Lung microvascular endothelial cell (primary cell): ENCODE measurements at regions not wholly inside any gene's neighbourhood (a gene's known extent, or its start where the extent isn't known, plus 50 kb on each side); places are given as distances from the start of the nearest gene placed in this dataset.

Experiments
- DNase-seq, 2 donors: peaks; one replicate each; pipeline versions ENCODE4 v3.0.0 to v3.0.0-alpha.2; 2010; ENCODE audit warnings: low read depth in 2 of 2

DNA sequence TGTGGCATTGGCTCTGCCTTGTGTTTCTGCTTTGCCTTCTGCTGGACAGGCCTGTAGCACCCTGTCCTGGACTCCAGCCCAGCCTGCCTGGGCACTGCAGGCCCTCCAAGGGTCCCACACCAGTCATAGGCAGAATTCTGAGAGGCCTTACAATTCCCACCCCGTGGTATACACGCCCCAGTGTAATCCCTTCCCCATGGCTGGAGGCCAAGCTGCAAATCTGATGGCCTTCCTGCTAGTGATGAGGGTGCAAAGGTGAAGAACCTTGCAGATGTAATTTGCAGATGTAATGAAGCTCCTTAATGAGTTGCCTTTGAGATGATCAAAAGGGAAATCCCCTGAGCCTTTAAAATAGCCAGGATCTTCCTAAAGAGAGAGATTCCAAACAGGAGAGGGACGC, 325.1 kb upstream of the ZNF32 start:
- DNase-seq = no peak

DNA sequence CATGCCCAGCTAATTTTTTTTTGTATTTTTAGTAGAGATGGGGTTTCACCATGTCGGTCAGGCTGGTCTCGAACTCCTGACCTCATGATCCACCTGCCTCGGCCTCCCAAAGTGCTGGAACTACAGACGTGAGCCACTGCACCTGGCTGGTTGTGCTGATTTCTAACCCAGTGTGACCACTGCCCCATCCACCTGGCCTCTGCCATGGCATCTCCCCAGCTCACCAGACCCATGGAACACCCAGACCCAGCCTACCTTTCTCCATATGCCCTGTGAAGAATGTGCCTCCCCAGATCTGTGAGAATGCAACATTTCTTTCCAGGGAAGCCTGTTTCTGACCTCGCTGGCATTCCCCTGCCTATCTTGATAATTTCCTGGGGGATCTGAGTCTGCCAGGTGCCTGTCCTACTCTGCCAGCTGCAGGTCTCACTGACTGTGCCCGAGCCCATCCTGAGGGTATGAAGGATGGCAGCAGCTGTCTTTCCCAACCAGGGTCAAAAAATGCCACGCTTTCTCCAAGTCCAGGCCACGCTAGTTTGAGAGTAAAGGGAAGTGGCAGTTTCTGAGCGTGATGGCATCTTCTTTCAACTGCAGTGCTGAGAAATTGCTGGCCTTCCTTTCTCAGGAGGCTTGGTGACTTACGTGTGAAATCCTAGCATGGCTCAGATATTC, 324.4 kb upstream of the ZNF32 start:
- no peak for DNase-seq

DNA sequence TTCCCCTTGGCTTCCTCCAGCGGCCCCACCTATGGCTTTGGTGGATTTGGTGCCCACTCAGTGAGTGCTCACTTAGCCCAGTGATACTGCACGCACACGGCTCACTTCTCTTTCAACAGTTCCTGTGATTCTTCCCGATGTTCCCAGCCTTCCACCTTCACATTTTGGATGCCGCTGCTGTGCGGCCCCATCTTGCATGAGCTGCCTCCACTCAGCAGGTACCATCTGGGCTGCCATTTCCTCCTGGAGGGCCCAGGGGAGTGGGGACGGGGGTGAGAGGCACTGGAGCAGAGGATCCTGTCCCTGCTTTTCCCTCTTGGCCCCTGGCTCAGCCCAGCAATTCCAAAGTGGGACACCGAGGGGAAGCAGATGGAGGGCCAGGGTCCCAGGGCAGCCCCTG, 323.3 kb upstream of the ZNF32 start:
- no peak for DNase-seq

DNA sequence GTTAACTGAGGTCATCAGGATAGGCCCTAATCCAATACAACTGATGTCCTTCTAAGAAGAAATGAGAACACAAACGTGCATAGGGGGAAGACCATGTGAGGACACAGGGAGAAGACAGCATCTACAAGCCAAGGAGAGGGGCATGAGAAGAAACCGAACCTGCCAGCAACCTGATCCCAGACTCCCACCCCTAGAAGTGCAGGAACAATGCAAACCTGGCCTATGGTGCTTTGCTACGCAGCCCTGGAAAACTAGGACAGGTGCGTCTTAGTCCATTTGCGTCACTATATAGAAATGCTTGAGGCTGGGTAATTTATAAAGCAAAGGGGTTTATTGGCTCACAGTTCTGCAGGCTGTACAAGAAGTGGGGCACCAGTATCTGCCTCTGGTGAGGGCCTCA, 322.6 kb upstream of the ZNF32 start:
- no peak for DNase-seq

DNA sequence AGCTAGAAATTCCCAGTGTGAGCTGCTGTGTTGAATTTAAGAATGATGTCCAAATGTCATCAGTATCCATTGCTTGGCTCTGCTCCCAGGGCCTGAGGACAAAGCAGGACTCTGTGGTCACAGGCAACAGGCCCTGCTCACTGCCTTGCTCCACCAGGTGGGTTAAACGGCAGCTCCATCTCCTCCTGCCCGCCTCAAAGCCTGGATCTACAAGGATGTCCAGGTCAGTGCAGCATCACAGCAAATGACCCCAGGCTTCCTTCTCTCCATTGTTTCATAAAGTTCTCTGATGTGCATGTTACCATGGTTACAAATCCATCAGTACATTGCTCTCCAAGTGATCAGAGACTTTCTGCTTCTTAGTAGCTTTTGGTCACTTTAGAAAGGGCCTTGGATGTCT, 322.0 kb upstream of the ZNF32 start:
- peak; percentile 71 to 85 for DNase-seq

DNA sequence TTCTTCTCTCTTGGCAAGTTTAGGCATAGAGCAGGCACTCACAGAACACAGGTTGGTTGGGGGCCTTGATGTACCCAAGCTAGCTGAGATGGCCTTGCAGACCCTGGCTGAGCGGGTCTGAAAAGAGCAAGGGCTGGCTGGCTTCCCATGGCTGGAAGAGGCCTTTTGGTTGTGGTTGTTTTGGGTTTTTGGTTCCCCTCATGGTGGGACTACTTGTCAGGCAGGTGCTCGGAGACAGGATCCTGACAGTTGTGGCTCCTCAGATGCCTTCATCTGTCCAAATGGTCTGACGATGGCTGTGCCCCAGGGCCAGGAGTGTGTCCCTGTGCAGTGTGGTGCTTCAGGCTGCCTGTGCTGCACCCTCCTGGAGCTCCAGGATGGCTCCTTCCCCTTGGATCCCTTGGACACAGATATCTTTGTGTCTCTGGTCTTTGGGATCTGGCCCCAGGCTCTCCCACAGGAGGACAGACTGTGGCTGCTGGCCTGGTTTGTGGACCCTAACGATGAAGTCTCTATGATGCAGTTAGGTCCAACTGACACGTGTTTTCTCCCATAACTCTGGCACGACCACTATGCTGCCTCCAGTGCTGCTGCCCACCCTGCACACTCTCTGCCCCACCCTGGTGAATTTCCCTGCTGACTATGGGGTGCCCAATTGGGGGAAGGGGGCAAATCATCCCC, 321.5 kb upstream of the ZNF32 start:
- DNase-seq = no peak

DNA sequence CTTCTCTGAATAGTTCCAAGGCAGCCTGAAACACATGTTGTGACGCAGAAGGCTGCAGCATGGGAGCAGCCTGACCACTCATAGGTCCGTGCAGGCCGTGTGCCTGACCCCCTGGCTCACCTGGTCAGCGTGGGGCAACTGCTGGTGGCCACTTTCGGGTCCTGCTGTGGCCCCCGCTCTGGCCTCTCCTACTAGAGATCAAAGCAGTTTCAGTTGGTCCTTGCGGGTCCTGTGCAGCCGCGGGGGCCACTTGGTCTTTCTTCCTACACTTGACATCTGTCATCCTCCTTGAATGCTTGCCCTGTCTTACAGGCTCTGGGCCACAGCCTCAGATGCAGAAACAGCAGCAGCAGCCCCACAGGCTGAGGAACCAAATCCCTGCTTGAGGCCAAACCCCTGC, 320.8 kb upstream of the ZNF32 start:
- DNase-seq = no peak

DNA sequence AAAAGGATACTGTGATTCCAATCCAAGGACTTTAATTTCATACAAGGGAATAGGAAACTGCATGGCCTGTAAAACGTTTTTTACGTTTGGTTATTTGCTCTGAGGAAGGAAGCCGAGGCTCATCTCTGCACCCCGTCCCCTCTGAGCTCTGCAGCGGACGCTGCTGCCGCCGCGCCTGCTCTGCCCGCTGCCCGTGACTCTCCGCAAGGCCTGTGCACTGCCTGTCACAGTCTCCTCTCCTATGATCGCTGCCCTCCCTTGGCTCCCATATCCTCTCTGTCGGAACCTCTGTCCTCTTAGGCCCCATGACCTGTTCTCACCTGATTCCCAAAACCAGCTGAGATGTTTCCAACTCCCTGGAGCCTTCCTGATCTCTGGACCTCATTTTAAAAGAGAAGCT, 320.3 kb upstream of the ZNF32 start:
- no peak for DNase-seq

DNA sequence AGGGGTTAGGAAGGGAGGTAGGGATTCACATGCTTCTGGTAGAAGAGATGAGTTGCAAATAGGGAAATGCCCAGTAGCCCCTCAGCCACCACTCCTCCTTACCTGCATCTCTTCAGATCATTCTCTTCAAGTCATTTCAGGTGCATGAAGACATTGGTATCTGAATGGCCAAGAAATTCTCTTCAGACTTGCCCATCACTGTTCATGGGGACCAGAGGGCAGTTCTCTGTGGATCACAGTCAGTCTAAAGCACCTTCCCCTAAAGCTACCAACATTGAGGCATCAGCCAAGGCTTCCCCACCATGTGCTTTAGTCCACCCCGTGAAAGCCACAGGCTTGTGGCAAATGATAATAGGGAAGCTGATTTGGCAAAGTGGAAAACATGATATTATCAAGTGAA, 319.4 kb upstream of the ZNF32 start:
- DNase-seq = no peak

DNA sequence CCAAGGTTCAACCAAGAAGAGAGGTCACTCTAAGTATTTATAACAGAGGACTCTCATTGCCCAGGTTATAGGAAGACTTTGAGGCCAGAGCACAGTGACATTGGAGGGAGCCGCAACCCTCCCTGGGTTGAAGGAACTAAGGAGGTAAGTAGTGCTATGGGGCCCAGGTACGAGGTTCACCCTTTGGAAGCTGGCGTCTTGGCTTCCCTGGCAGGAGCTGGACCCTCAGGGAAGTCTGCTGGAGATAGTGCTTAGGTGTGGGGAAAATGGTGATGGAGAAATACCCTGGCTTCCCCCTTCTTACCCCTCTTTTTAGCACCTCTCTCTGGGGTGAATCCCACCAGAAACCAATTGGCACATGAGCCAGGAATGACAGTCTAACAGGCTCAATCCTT, 317.9 kb upstream of the ZNF32 start:
- DNase-seq = no peak

DNA sequence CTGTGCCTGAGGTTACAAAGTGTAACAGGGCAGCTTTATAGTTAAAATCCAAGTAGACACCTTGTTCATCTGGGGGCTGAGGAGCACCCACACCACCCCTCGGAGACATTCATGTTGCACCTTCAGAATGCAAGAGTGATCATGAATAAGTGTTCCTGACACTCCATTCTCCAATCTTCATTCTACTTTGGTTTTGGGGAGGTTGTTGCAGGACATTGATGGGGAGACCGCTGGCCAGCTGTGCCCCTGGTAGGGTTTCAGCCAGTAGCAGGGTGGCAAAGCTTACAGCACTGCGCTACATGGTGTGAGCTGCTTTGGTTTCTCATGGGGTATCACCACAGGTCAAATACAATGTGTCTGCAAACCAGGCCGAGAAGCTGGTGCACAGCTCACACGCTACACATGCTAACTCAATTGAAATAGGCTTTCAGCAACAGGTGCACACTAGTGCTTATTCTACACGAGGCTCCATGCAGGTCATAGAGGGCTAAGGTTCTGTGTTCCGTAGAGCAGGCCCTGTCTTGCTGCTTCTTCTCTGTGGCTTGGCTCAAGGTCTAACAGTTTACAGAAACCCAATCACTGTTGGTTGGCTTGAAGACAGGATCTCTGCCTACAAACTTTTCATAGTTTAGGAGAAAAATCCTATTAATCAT, 317.4 kb upstream of the ZNF32 start:
- no peak for DNase-seq

DNA sequence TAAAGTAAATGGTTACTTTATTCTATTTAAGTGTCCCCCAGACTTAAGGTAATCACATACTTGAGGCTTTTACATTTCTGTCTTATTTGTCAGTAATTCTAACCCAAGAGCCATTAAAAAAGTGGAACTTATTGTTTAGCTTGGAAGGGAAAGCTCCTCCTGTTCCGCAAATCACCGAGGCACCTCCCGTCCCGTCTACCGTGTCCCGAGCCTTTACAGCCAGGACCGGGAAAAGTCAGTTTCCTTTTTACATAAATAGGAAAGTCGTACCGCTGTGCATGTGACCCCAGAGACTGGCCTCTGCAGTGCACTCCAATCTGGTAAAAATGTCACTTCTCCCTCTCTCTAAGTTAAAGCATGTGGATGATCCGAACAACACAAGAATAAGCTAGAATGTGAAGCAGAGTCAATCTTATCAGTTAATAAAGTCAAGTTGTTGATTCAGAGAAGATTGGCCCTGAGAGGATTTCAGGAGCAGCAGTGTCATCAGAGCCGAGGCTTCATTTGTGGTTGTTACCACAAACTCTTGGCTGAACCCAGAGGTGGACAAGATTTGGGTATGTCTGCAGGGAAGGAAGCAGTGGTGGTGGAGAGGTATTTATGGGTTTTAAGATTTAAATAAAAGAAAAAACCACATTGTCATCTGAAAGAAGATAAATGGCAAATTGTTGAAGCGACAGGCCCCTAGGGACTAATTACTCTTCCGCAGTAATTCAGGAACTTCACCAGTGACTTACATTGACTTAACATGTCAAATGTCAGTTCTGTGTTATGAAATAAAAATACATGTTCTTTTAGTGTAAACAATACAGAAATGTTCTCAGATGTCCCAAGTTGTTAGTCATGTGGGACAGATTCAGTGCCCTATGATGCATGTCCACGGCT, 316.6 kb upstream of the ZNF32 start:
- peak; percentile 71 to 88 for DNase-seq

DNA sequence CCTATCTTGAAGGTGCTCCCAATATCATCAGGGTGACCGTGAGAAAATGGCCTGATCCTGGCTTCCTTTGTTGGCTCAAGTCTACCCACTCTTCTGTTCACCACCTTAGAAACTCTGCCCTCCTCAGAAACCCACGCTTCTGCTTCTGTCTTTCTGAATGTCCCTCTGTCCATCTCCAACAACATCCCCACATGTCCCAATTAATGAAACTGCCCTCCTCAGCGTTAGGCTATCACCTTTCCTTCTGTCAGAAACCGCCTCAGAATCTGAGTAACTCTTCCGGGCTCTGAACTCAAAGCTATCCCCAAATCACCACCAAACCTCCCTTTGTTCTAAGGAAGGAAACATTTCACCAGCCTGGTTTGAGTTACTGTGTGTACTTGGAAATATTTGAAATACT, 315.8 kb upstream of the ZNF32 start:
- no peak for DNase-seq

DNA sequence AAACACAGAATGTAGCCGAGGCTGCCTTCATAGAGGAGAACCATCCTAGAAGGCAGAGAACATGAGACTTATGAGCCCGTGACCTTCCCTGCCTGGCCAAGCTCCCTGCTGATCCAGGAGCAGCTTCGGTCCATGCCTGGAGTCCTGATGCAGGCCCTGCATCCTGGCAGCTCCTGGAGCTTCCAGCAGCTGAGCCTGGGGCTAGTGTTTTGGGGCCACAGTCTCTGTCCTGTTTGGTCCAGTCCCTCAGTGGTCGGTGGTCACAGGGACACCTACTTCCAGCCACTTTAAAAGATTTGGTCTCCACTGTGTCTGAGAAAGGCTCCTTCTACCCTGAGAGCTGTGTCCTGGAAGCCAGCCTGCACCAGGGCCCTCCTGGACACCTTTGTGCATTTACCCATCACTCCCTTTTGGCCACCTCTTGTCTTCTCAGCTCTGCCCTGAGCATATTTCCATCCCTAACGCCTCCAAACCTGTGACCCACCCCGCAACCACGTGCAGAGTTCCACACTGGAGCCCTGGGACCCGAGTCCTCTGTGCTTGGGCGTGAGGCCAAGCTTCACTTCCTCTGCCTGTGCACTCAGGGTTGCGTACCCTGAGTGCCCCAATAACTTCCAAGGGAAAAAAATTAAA, 315.2 kb upstream of the ZNF32 start:
- no peak for DNase-seq

DNA sequence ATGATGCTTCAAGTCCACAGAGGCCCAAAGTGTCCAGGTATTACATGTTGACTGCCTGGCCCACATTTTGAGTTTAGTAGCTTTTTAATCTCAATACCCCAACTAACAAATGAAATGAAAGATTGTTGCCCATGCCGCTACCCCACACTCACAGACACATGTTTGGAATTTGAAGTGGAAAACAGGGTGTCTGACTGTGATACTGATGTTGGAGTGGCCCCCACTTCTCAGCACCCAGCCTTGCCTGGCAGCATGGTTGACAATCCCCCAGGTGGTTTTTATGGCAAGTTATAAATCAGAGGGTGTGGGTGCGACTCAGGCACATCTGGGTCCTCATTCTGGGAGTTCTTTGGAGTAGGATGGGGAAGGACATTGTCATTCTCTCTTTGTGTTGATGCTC, 314.7 kb upstream of the ZNF32 start:
- DNase-seq = no peak

DNA sequence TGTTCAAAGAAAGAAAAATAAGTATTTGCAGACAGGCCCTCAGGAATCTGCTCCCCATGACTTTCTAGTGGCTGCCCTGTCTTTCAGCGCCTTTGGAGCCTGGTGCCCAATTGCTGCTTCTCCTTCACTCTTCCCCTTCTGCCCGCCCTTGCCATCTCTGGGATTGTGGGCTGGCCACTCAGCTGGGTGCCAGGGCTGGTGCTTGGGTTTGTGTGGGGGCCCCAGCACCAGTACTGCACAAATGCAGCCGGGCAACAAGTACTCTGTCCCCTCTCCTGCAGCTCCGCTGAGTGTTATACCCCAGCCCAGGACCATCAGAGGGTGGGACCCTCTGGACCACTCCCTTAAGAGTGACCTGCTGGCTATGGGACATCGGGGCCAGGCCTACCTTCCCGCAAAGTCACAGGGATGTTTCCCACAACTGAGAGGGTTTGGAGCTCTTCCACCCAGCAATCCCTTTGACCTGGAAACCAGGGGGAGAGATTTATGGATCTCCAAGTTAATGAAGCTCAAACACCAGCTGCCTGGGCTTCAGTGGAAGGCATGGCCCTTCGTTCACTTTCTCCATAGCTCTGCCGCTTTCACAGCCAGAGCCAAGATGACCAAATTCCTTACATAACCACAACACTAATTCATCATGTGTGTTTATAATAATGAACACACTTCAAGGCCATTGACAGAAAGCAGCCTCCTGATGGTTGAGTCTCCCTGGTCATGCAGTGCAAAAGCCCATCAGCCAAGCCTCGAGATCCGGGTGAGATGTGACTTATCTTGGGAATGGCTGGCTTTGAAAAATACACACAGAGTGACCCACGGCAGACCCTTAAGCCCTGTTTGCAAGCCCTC, 313.9 kb upstream of the ZNF32 start:
- no peak for DNase-seq

DNA sequence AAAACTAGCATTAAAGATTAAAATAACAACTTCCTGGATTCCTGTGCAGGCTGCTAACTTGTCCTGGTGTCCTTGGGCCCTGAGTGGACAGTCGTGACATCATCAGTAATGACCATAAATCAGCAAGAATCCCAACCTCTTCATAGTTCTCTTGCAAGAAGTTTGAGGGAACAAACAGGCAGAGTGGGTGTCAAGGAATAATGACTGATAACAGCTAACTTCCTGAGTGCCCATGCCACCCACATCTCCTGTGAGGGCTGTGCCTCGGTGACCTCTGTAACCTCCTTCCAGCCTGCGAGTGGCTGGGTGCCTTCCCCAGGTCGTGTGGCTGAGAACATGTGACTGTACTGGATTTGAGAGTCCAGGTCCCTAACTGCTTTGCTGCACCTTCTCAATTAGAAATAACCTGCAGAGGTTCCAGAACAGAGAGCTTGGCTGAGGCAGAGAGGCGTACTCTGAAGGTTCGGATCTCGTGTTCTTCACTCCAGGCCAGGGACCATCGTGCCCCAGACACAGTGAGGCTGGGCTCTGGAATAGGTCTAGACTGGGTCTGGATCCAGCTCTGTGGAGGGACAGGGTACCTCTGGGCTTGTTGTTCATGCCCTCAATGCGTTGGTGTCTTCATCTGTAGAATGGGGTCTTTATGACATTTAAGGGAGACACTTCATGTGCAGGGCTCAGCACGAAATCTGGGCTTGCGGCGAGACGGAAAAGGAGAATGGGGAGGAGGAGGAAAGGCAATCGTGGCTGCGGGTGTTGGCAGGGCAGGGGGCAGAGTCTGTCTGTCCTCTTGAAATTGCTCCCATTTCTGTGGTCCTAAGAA, 313.1 kb upstream of the ZNF32 start:
- DNase-seq = peak in 1 of 2 donors; percentile 33

DNA sequence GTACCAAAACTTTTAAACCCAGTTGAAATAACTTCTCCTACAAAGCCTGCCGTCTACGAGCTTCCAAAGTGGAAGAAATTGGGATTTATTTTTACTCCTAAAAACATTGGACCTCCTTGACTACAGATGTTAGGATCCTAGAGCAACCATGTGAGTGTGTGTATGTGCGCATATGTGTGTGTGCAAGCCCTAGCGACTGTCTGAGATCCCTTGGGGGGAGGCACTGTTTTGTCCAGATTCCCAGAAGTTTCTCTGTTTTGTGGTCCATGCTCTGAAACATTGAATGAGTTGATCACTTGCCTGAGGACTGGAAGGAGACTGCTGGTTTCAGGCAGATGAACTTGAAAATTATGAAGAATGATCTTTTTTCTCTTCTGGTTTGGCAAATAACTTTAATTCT, 312.3 kb upstream of the ZNF32 start:
- DNase-seq = no peak

DNA sequence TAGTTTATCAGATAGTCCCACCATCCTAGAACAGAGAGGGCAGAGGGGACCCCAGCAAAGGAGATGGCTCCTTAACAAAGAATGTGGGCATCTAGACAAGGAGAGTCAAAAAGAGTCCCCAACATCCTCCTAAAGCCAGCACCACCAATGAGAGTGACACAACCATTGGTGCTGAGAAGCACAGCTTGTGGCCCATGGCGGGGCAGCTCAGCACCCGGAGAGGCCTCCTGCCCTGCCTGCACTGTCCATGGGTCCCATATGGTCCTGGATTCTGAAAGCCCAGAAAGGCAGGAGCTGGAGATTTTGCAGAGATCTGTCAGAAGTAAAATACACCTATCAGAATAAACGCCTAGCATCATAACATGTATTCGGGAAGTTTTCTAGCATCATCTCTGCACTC, 311.8 kb upstream of the ZNF32 start:
- no peak for DNase-seq

DNA sequence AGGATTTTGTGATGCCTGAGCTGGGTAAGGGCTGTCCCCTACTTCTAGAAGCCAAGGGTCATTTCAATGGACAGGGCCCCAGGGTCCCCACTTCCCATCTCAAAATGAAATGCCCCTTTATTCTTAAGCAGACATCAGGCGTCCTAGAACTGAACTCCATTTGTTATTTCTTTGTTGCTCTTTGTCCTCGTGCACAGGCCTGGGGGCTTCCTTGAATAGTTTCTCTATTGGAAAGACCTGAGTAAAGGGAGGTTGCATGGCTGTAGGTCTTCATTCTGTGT, 311.4 kb upstream of the ZNF32 start:
- DNase-seq = no peak
